Activated naive CD4-positive, alpha-beta T cell treated with anti-CD3 and anti-CD28 coated beads, Interleukin-2, amount 10 ng/mL, durations not matched to agents 7 days and 5 days (primary cell): ENCODE measurements at regions not wholly inside any gene's neighbourhood (a gene's known extent, or its start where the extent isn't known, plus 50 kb on each side); places are given as distances from the start of the nearest gene placed in this dataset.

Experiments used
- CTCF ChIA-PET: fragments of 350-600 bp; sonication (Branson Sonifier 250); formaldehyde crosslinking; loops from one replicate; lab custom pipeline; 2021; ENCODE audit warnings: antibody characterized with exemption; lab: Charles Lee
- DNase-seq: peaks from one replicate; pipeline ENCODE4 v3.0.0-alpha.2; 2020
- H3K27ac Mint-ChIP-seq: one replicate; pipeline ENCODE4 v1.8.0; 2021; ENCODE audit warnings: mild to moderate bottlenecking, moderate library complexity, mixed read lengths
- H3K27me3 Mint-ChIP-seq: one replicate; pipeline ENCODE4 v1.8.0; 2021; ENCODE audit warnings: mild to moderate bottlenecking, mixed read lengths
- H3K36me3 Mint-ChIP-seq: one replicate; pipeline ENCODE4 v1.8.0; 2021; ENCODE audit warnings: mixed read lengths
- H3K4me1 Mint-ChIP-seq: one replicate; pipeline ENCODE4 v1.8.0; 2021; ENCODE audit warnings: mixed read lengths
- H3K4me3 Mint-ChIP-seq: one replicate; pipeline ENCODE4 v1.8.0; 2021; ENCODE audit warnings: mild to moderate bottlenecking, moderate library complexity, mixed read lengths
- H3K9me3 Mint-ChIP-seq: one replicate; pipeline ENCODE4 v1.8.0; 2021; ENCODE audit warnings: mixed read lengths

GRCh38 chr2:9118383-9118960 lies 88.1 kb upstream of the ASAP2 start:
- Mint-ChIP-seq H3K27ac (no peak overlapping the region), H3K36me3 (no peaks in the 10 kb centered on the region), H3K4me3 (no peak overlapping the region), H3K4me1 (no peaks in the 10 kb centered on the region), H3K27me3 (no peaks in the 10 kb centered on the region), H3K9me3 (no peaks in the 10 kb centered on the region)
- no peak for DNase-seq
- CTCF ChIA-PET = no interaction called here

DNA sequence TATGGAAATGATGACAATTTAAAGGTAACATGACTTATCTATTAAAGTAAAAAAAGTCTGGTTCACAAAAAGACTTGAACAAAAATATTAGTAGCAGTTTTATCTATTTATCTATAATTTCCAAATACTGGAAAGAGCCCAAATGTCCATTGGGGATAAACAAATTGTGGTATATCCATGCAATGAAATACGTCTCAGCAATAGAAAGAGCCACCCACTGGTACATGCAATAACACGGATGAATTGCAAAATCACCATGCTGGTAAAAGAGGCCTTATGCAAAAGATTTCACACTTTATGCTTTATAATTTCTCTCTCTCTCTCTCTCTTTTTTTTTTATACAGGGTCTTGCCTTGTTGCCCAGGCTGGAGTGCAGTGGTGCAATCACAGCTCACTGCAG lies 91.4 kb upstream of the ASAP2 start:
- Mint-ChIP-seq H3K4me3 (no peak overlapping the region), H3K4me1 (no peaks in the 10 kb centered on the region), H3K9me3 (no peaks in the 10 kb centered on the region), H3K27ac (no peak overlapping the region), H3K27me3 (peaks cover 8% of the 10 kb centered on the region), H3K36me3 (no peaks in the 10 kb centered on the region)
- no peak for DNase-seq
- CTCF ChIA-PET = no interaction called here

- DNase-seq = no peak
- Mint-ChIP-seq H3K36me3 (no peaks in the 10 kb centered on the region), H3K27ac (no peak overlapping the region), H3K9me3 (no peaks in the 10 kb centered on the region), H3K27me3 (peaks cover 8% of the 10 kb centered on the region), H3K4me3 (no peak overlapping the region), H3K4me1 (no peaks in the 10 kb centered on the region)
- CTCF ChIA-PET = no interaction called here
These were observed 92.2 kb upstream of the ASAP2 start for GRCh38 chr2:9114458-9114857.

GRCh38 chr2:9113916-9114315 lies 92.7 kb upstream of the ASAP2 start:
- Mint-ChIP-seq H3K9me3 (no peaks in the 10 kb centered on the region), H3K27me3 (peaks cover 8% of the 10 kb centered on the region), H3K4me3 (no peak overlapping the region), H3K27ac (no peak overlapping the region), H3K36me3 (no peaks in the 10 kb centered on the region), H3K4me1 (no peaks in the 10 kb centered on the region)
- CTCF ChIA-PET = no interaction called here
- no peak for DNase-seq

GRCh38 chr2:9113262-9113661 lies 93.3 kb upstream of the ASAP2 start:
- Mint-ChIP-seq H3K9me3 (no peaks in the 10 kb centered on the region), H3K36me3 (no peaks in the 10 kb centered on the region), H3K4me1 (no peaks in the 10 kb centered on the region), H3K4me3 (no peak overlapping the region), H3K27ac (no peak overlapping the region), H3K27me3 (peaks cover 8% of the 10 kb centered on the region)
- no peak for DNase-seq
- CTCF ChIA-PET = no interaction called here

- H3K27ac Mint-ChIP-seq = no peak overlapping the region
- peaks cover 8% of the 10 kb centered on the region for H3K27me3 Mint-ChIP-seq
- no peaks in the 10 kb centered on the region for H3K4me1 Mint-ChIP-seq
- DNase-seq = no peak
- no peaks in the 10 kb centered on the region for H3K36me3 Mint-ChIP-seq
- CTCF ChIA-PET = interaction anchor here (0.7 to 0.9 kb wide), 2 partner anchors 195 to 240 kb away, joined by 3 read pairs; no protein-coding TSS in a partner anchor
- no peak overlapping the region for H3K4me3 Mint-ChIP-seq
- no peaks in the 10 kb centered on the region for H3K9me3 Mint-ChIP-seq
These were observed 94.4 kb upstream of the ASAP2 start for GRCh38 chr2:9112079-9112721.

DNA sequence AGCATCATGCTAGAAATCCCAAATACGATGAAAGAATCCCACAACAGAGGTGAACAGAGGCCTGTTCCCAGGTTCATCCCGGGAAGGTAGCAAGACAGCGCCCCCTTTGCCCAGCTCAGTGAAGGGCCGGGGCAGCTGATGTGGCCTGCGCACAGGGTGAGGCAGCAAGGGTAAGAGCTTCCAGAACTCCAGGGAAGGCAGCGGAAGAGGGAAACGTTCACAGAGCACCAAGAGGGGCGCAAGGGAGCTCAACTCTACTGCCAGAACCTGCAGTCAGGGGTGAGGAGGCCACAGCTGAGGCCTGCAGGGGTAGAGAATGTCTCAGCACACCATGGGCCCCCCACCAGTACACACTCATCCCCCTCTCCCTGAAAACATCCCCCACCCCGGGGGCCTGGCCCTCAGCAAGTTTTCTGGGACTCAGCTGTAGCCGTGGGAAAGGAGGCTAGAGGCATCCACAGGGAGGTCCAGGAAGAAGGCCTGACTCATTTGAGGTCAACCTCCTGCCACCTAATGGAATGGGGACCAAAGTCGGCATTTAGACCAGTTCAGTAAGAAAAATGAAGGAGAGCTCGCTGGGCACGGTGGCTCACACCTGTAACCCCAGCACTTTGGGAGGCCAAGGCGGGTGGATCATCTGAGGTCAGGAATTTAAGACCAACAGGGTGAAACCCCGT lies 95.6 kb upstream of the ASAP2 start:
- Mint-ChIP-seq H3K27ac (no peak overlapping the region), H3K27me3 (peaks cover 8% of the 10 kb centered on the region), H3K9me3 (no peaks in the 10 kb centered on the region), H3K4me3 (no peak overlapping the region), H3K4me1 (no peaks in the 10 kb centered on the region), H3K36me3 (no peaks in the 10 kb centered on the region)
- CTCF ChIA-PET = interaction anchor here (0.7 to 0.9 kb wide), 2 partner anchors 194 to 239 kb away, joined by 3 read pairs; no protein-coding TSS in a partner anchor
- DNase-seq = no peak

DNA sequence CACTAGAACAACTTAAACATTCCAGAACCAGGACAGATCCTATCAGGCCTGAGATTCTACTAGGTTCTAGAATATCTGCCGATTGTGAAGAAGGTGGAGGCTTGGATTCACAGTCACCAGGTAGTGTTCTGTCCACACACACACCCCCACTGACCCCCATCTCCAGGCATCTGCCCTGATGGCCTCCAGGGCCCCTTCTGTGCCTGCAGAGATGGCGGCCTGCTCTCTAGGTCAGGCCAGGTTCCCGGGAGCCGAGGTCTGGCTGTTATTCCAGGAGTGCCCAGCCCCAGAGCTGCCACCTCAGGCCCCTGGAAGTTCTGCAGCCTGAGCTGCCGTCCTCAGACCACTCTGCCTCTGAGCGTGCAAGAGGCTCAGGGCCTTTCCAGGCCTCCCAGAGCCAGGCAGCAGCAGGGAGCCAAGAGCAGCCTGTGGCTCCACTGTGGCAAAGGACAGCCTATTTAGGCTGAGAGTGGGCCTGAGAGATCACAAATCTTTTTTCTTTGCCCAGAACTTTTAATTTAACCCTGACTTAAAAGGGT lies 96.2 kb upstream of the ASAP2 start:
- no peaks in the 10 kb centered on the region for H3K9me3 Mint-ChIP-seq

GRCh38 chr2:9109871-9110270 lies 96.7 kb upstream of the ASAP2 start:
- DNase-seq = no peak
- Mint-ChIP-seq H3K9me3 (no peaks in the 10 kb centered on the region), H3K27ac (no peak overlapping the region), H3K27me3 (peaks cover 8% of the 10 kb centered on the region), H3K4me1 (no peaks in the 10 kb centered on the region), H3K4me3 (no peak overlapping the region), H3K36me3 (no peaks in the 10 kb centered on the region)
- CTCF ChIA-PET = no interaction called here

More for the DNA sequence above, 96.2 kb upstream of the ASAP2 start:
- no peaks in the 10 kb centered on the region for H3K4me1 Mint-ChIP-seq
- CTCF ChIA-PET = no interaction called here
- no peak for DNase-seq
- no peaks in the 10 kb centered on the region for H3K36me3 Mint-ChIP-seq
- H3K27ac Mint-ChIP-seq = no peak overlapping the region
- H3K27me3 Mint-ChIP-seq = peaks cover 8% of the 10 kb centered on the region
- H3K4me3 Mint-ChIP-seq = no peak overlapping the region

GRCh38 chr2:9108210-9108967 lies 98.2 kb upstream of the ASAP2 start:
- H3K36me3 Mint-ChIP-seq = no peaks in the 10 kb centered on the region
- peaks cover 8% of the 10 kb centered on the region for H3K27me3 Mint-ChIP-seq
- no peak overlapping the region for H3K27ac Mint-ChIP-seq
- no peak overlapping the region for H3K4me3 Mint-ChIP-seq
- H3K9me3 Mint-ChIP-seq = no peaks in the 10 kb centered on the region
- no peaks in the 10 kb centered on the region for H3K4me1 Mint-ChIP-seq
- DNase-seq = no peak
- CTCF ChIA-PET = interaction anchor here (1.7 kb wide), 1 partner anchor 33 kb away, joined by 4 read pairs; no protein-coding TSS in a partner anchor

DNA sequence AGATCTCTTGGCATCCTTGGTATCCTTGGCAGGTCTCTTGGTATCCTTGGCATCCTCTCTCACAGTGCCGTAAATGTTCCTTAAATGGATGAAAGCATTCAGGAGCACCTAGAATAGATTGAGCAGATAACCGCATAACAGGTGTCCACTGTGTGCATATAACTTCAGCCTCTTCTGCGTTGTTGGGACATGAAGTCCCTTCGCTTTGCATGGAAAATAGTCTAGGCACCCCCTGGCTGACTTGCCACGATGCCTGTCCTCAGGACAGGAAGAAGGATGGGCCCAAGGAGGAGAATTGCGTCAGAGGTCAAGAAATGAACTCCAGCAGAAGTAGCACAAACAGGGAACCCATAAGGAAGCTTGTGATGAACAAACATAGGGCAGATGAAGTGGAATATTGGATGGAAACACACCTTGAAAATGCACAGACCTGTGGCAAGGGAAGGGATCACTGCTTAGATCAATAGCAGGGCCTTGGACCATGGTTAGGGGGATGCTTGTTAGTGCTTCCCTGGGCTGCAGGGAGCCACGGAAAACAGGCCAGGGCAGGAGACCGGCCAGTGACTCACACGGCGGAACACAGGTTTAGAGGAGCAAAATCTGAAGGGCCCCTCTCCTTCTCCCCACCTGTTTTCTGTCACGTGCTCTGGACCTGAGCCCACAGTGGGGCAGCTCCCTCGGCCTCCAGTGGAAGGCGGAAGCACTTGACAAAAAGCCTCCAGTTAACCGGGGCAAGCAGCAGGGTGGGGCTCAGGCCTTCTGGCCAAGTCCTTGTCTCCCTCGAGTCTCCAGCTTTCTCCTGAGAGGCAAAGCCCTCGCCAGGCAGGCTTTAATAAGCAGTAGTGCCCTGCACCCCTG lies 99.2 kb upstream of the ASAP2 start:
- CTCF ChIA-PET = interaction anchor here (1.7 kb wide), 1 partner anchor 34 kb away, joined by 4 read pairs; no protein-coding TSS in a partner anchor
- peaks cover 4% of the 10 kb centered on the region for H3K27me3 Mint-ChIP-seq
- H3K27ac Mint-ChIP-seq = no peak overlapping the region
- H3K4me3 Mint-ChIP-seq = no peak overlapping the region
- no peaks in the 10 kb centered on the region for H3K36me3 Mint-ChIP-seq
- H3K9me3 Mint-ChIP-seq = no peaks in the 10 kb centered on the region
- DNase-seq = no peak
- H3K4me1 Mint-ChIP-seq = no peaks in the 10 kb centered on the region

- Mint-ChIP-seq H3K36me3 (no peaks in the 10 kb centered on the region), H3K9me3 (no peaks in the 10 kb centered on the region), H3K27ac (no peak overlapping the region), H3K4me3 (no peak overlapping the region), H3K27me3 (no peaks in the 10 kb centered on the region), H3K4me1 (no peaks in the 10 kb centered on the region)
- no peak for DNase-seq
- CTCF ChIA-PET = interaction anchor here (1.7 kb wide), 1 partner anchor 35 kb away, joined by 4 read pairs; no protein-coding TSS in a partner anchor
These were observed 100.1 kb upstream of the ASAP2 start for GRCh38 chr2:9106338-9107167.
